NCI-H2107 treated with DMSO at 0.1 percent for 48 hours (cell line): ENCODE measurements at regions not wholly inside any gene's neighbourhood (a gene's known extent, or its start where the extent isn't known, plus 50 kb on each side); places are given as distances from the start of the nearest gene placed in this dataset.

ENCODE experiments used
- DNase-seq: peaks from one replicate; lab custom pipeline; 2025; ENCODE audit not compliant: unreplicated experiment; lab: John Stamatoyannopoulos, UW

- no peak for DNase-seq
These were observed 57.3 kb downstream of the HHEX start for GRCh38 chr10:92747066-92747465.

GRCh38 chr10:92747600-92747999 is 57.8 kb downstream of the HHEX start:
- DNase-seq = no peak

- DNase-seq = no peak
These were observed 61.2 kb downstream of the HHEX start for GRCh38 chr10:92750791-92751533.

GRCh38 chr10:92751534-92751811 is 61.7 kb downstream of the HHEX start:
- no peak for DNase-seq

- no peak for DNase-seq
These were observed 62.1 kb downstream of the HHEX start for GRCh38 chr10:92751827-92752226.

GRCh38 chr10:92753865-92754264 is 64.1 kb downstream of the HHEX start:
- no peak for DNase-seq

- no peak for DNase-seq
These were observed 66.0 kb downstream of the HHEX start for GRCh38 chr10:92755725-92756124.

- peak; percentile 3 for DNase-seq
These were observed 66.7 kb downstream of the HHEX start for GRCh38 chr10:92756201-92757065.

- DNase-seq = no peak
These were observed 67.4 kb downstream of the HHEX start for GRCh38 chr10:92757066-92757710.

- no peak for DNase-seq
These were observed 68.0 kb downstream of the HHEX start for GRCh38 chr10:92757711-92758104.

GRCh38 chr10:92758594-92758993 is 68.8 kb downstream of the HHEX start:
- no peak for DNase-seq

GRCh38 chr10:92760609-92761008 is 70.9 kb downstream of the HHEX start:
- DNase-seq = no peak

- DNase-seq = no peak
These were observed 71.8 kb downstream of the HHEX start for GRCh38 chr10:92761571-92761970.

- no peak for DNase-seq
These were observed 73.9 kb downstream of the HHEX start for GRCh38 chr10:92763634-92764155.

GRCh38 chr10:92766451-92766850 is 76.7 kb downstream of the HHEX start:
- DNase-seq = no peak

- DNase-seq = no peak
These were observed 78.3 kb downstream of the HHEX start for GRCh38 chr10:92768104-92768503.

GRCh38 chr10:92773776-92774175 is 74.5 kb upstream of the EXOC6 start:
- no peak for DNase-seq

GRCh38 chr10:92778091-92778490 is 70.2 kb upstream of the EXOC6 start:
- DNase-seq = no peak

- no peak for DNase-seq
These were observed 63.2 kb upstream of the EXOC6 start for GRCh38 chr10:92785118-92785517.

GRCh38 chr10:92787557-92788152 is 60.7 kb upstream of the EXOC6 start:
- DNase-seq = no peak

- DNase-seq = no peak
These were observed 59.3 kb upstream of the EXOC6 start for GRCh38 chr10:92789067-92789466.
